B cell (primary cell): ENCODE measurements at regions not wholly inside any gene's neighbourhood (a gene's known extent, or its start where the extent isn't known, plus 50 kb on each side); places are given as distances from the start of the nearest gene placed in this dataset.

Source experiments
- ATAC-seq: fragments of 200-7000 bp; cut with Tn5 transposase; one replicate; pipeline ENCODE4 v1.10.0; 2021; ENCODE audit warnings: low read depth, mild to moderate bottlenecking, moderate number of reproducible peaks, moderate library complexity
- CTCF ChIA-PET: fragments of 350-600 bp; sonication (Branson Sonifier 250); formaldehyde crosslinking; loops from one replicate; lab custom pipeline; 2021; ENCODE audit warnings: antibody characterized with exemption, inconsistent platforms; lab: Charles Lee
- POLR2A ChIA-PET: fragments of 350-600 bp; sonication (Branson Sonifier 250); formaldehyde crosslinking; loops from one replicate; lab custom pipeline; 2021; ENCODE audit warnings: antibody characterized with exemption; lab: Charles Lee
- DNase-seq: peaks from one replicate; pipeline ENCODE4 v3.0.0; 2013
- H2AFZ ChIP-seq: 2 replicates; pipeline ENCODE4 v1.6.1; 2012; ENCODE audit warnings: mild to moderate bottlenecking, low read depth, low read length; ENCODE audit not compliant: insufficient read depth, poor library complexity, severe bottlenecking
- H3K27ac ChIP-seq, 2 donors: 1 replicate in 1 of 2; 2 replicates in 1 of 2; pipeline ENCODE4 v1.5.1; 2012 to 2013; ENCODE audit warnings: low read length in 2 of 2, mild to moderate bottlenecking in 2 of 2, moderate library complexity in 1 of 2
- H3K27me3 ChIP-seq, 4 experiments: fragments of 200-600 bp in 1 of 4; sonication (generic) in 1 of 4; replicated peaks in 1 of 4; 1 replicate in 2 of 4; 2 replicates in 2 of 4; pipeline versions ENCODE4 v1.6.1 to v1.7.0; 2013 to 2016; ENCODE audit warnings: low read length in 3 of 4, mild to moderate bottlenecking in 2 of 4, mixed read lengths in 1 of 4, moderate library complexity in 1 of 4; ENCODE audit not compliant: insufficient read depth in 4 of 4, control insufficient read depth in 3 of 4; ENCODE audit errors: control extremely low read depth in 1 of 4
- H3K36me3 ChIP-seq, 2 experiments: replicated peaks in 1 of 2; 1 replicate in 1 of 2; 2 replicates in 1 of 2; pipeline versions ENCODE4 v1.6.1 to v1.7.1; 2013; ENCODE audit warnings: low read length in 1 of 2; ENCODE audit not compliant: insufficient read depth in 2 of 2, control insufficient read depth in 1 of 2; ENCODE audit errors: control extremely low read depth in 1 of 2, extremely low read depth in 1 of 2
- H3K4me1 ChIP-seq, 2 donors: fragments of 200-600 bp in 1 of 2; sonication (generic) in 1 of 2; 1 replicate in 1 of 2; 2 replicates in 1 of 2; pipeline versions ENCODE4 v1.5.1 to v1.6.1; 2013 to 2017; ENCODE audit warnings: low read length in 2 of 2; ENCODE audit not compliant: control insufficient read depth in 2 of 2, insufficient read depth in 2 of 2
- H3K4me2 ChIP-seq: replicated peaks from 2 replicates; pipeline ENCODE3; 2012; ENCODE audit warnings: mild to moderate bottlenecking, low read depth, low read length; ENCODE audit not compliant: poor library complexity, severe bottlenecking
- H3K4me3 ChIP-seq, 5 experiments: fragments of 200-600 bp in 1 of 5; sonication (generic) in 1 of 5; 1 replicate in 3 of 5; 2 replicates in 2 of 5; pipeline versions ENCODE4 v1.5.1 to v1.7.0; 2011 to 2016; ENCODE audit warnings: low read length in 4 of 5, mild to moderate bottlenecking in 4 of 5, low read depth in 2 of 5, control low read depth in 1 of 5, moderate library complexity in 1 of 5; ENCODE audit not compliant: insufficient read depth in 1 of 5; ENCODE audit errors: control extremely low read depth in 1 of 5, extremely low read depth in 1 of 5
- H3K79me2 ChIP-seq: fragments of 200-600 bp; sonication (generic); one replicate; pipeline ENCODE4 v1.6.0; 2016; ENCODE audit warnings: low read length; ENCODE audit not compliant: control insufficient read depth, insufficient read depth
- H3K9ac ChIP-seq: fragments of 200-600 bp; sonication (generic); 2 replicates; pipeline ENCODE4 v1.6.1; 2017; ENCODE audit warnings: mild to moderate bottlenecking, low read length, moderate library complexity
- H3K9me3 ChIP-seq, 3 donors: one replicate each; pipeline versions ENCODE4 v1.6.1 to v1.7.1; 2013; ENCODE audit warnings: low read length in 2 of 3; ENCODE audit not compliant: control insufficient read depth in 2 of 3, insufficient read depth in 1 of 3; ENCODE audit errors: control extremely low read depth in 1 of 3
- H4K20me1 ChIP-seq: 2 replicates; pipeline ENCODE4 v1.6.0; 2012; ENCODE audit warnings: mild to moderate bottlenecking, low read length; ENCODE audit not compliant: insufficient read depth, control insufficient read depth, poor library complexity, severe bottlenecking
- H3K27ac Mint-ChIP-seq: one replicate; pipeline ENCODE4 v1.8.0; 2021; ENCODE audit warnings: mixed read lengths
- H3K27me3 Mint-ChIP-seq: one replicate; pipeline ENCODE4 v1.8.0; 2021; ENCODE audit warnings: mixed read lengths
- H3K4me1 Mint-ChIP-seq: one replicate; pipeline ENCODE4 v1.8.0; 2021; ENCODE audit warnings: mixed read lengths
- H3K4me3 Mint-ChIP-seq: one replicate; pipeline ENCODE4 v1.8.0; 2021; ENCODE audit warnings: mixed read lengths
- H3K9me3 Mint-ChIP-seq: one replicate; pipeline ENCODE4 v1.8.0; 2022; ENCODE audit warnings: mixed read lengths; ENCODE audit not compliant: insufficient read depth
- EZH2 ChIP-seq: IDR thresholded peaks from 2 replicates; pipeline ENCODE4 v1.6.1; 2012; ENCODE audit warnings: borderline replicate concordance, low read depth, mild to moderate bottlenecking, moderate library complexity, low read length; ENCODE audit not compliant: insufficient read depth, poor library complexity, severe bottlenecking
- WGBS: methylation state at CpG from one replicate; pipeline ENCODE4 v1.1.5; 2013; ENCODE audit warnings: missing lambda C conversion rate; ENCODE audit not compliant: insufficient coverage; 5-methylcytosine and 5-hydroxymethylcytosine counted together
- intact Hi-C: fragments of 100-400 bp; cut with micrococcal nuclease; formaldehyde crosslinking; loops from one replicate; pipeline ENCODE4 v1.10.0; 2022
- TF ChIP-seq, protein P1 (sequence below): fragments of 200-600 bp; IDR thresholded peaks from one replicate; pipeline ENCODE4 v1.8.0; 2022; ENCODE audit warnings: antibody characterized with exemption, mild to moderate bottlenecking

DNA sequence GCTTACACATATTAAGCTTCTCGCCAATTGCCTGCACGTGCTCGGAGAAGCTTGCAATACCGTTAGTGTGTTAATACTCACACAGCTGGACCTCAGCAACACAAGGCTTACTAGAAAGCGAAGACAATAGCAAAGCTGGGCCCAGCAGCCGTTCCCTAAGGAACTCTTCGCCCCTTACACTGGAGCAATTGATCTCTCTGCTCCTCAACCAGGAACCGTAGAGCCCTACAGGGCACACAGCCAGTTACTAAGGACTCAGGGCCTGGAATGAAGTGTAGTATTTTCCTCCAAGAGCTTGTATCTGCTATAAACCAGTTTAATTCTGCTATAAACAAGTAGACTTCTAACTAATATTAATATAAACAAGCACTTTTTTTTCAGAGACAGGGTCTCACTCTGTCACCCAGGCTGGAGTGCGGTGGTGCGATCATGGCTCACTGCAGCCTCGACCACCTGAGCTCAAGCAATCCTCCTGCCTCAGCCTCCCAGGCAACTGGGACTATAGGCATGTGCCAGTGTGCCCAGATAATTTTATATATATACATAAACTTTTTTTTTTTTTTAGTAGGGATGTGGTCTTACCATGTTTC is 67.0 kb upstream of the SIMC1 start:
- ATAC-seq = no peak
- no peak overlapping the region for H2AFZ ChIP-seq
- no peaks in the 10 kb centered on the region for H3K79me2 ChIP-seq
- TF ChIP-seq, protein P1, sequence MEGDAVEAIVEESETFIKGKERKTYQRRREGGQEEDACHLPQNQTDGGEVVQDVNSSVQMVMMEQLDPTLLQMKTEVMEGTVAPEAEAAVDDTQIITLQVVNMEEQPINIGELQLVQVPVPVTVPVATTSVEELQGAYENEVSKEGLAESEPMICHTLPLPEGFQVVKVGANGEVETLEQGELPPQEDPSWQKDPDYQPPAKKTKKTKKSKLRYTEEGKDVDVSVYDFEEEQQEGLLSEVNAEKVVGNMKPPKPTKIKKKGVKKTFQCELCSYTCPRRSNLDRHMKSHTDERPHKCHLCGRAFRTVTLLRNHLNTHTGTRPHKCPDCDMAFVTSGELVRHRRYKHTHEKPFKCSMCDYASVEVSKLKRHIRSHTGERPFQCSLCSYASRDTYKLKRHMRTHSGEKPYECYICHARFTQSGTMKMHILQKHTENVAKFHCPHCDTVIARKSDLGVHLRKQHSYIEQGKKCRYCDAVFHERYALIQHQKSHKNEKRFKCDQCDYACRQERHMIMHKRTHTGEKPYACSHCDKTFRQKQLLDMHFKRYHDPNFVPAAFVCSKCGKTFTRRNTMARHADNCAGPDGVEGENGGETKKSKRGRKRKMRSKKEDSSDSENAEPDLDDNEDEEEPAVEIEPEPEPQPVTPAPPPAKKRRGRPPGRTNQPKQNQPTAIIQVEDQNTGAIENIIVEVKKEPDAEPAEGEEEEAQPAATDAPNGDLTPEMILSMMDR = no peak
- TF ChIP-seq EZH2 = no peak
- no peaks in the 10 kb centered on the region for H4K20me1 ChIP-seq
- ChIA-PET POLR2A (no interaction called here), CTCF (no interaction called here)
- Mint-ChIP-seq H3K4me1 (no peaks in the 10 kb centered on the region), H3K27ac (no peak overlapping the region), H3K9me3 (no peaks in the 10 kb centered on the region), H3K27me3 (peaks cover 42% of the 10 kb centered on the region), H3K4me3 (no peak overlapping the region)
- DNase-seq = no peak
- 83% methylated on average over 5 of the region's 11 CpGs for WGBS
- no peaks in the 10 kb centered on the region for H3K36me3 ChIP-seq
- no peak overlapping the region for H3K4me3 ChIP-seq
- no peaks in the 10 kb centered on the region for H3K4me1 ChIP-seq
- peaks cover 0 to 5% (median 0%) of the 10 kb centered on the region in 4 experiments for H3K27me3 ChIP-seq
- no peak overlapping the region for H3K9ac ChIP-seq
- intact Hi-C loops = no loop called here
- no peak overlapping the region for H3K27ac ChIP-seq
- no peak overlapping the region for H3K4me2 ChIP-seq
- peaks cover 0 to 3% (median 0%) of the 10 kb centered on the region in 3 donors for H3K9me3 ChIP-seq

DNA sequence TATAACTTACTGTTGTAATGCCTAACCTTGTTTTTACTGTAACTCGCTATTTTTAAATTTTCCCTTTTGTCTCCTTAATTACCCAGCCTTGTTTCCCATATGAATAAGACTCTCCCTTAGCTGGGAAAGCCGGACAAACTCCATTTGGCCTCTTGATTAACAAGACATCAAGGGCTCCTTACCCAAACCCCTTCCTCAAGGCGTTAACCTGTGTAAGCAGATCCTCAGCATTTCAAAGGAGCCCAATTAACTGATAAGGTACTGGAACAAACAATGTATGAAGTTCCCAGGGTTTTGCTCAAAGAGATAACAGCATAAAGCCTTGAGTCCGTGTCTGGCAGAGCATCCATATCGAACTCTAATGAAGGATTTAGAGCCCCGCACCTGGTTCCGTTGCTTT is 66.0 kb upstream of the SIMC1 start:
- Mint-ChIP-seq H3K4me3 (no peak overlapping the region), H3K9me3 (no peaks in the 10 kb centered on the region), H3K27me3 (peaks cover 41% of the 10 kb centered on the region), H3K27ac (no peak overlapping the region), H3K4me1 (no peaks in the 10 kb centered on the region)
- POLR2A ChIA-PET = no interaction called here
- Histone ChIP-seq H3K4me1 (no peaks in the 10 kb centered on the region), H3K27ac (no peak overlapping the region), H3K4me2 (no peak overlapping the region), H3K27me3 (peaks cover 0 to 5% (median 4%) of the 10 kb centered on the region in 4 experiments), H3K36me3 (no peaks in the 10 kb centered on the region), H2AFZ (no peak overlapping the region), H4K20me1 (no peaks in the 10 kb centered on the region), H3K79me2 (no peaks in the 10 kb centered on the region), H3K4me3 (no peak overlapping the region), H3K9me3 (peaks cover 0 to 3% (median 0%) of the 10 kb centered on the region in 3 donors), H3K9ac (no peak overlapping the region)
- intact Hi-C loops = no loop called here
- CTCF ChIA-PET = no interaction called here
- ATAC-seq (no peak), DNase-seq (no peak)
- WGBS = 85% methylated on average over 4 of the region's 7 CpGs
- TF ChIP-seq, protein P1 = no peak
- no peak for TF ChIP-seq EZH2
